Right lobe of liver (tissue), 4 donors: ENCODE measurements at regions not wholly inside any gene's neighbourhood (a gene's known extent, or its start where the extent isn't known, plus 50 kb on each side); places are given as distances from the start of the nearest gene placed in this dataset.

Source experiments
- POLR2A ChIP-seq: fragments of 450-650 bp; IDR thresholded peaks from one replicate; pipeline ENCODE4 v1.6.1; 2017; ENCODE audit warnings: antibody characterized with exemption, mild to moderate bottlenecking
- TF ChIP-seq, protein P1 (sequence below), 4 donors: fragments of 200-600 bp in 3 of 4; fragments of 450-650 bp in 1 of 4; IDR thresholded peaks; one replicate each; pipeline versions ENCODE4 v1.5.1 to v1.8.0; 2016 to 2022; ENCODE audit warnings: antibody characterized with exemption in 4 of 4, mild to moderate bottlenecking in 2 of 4
- donor health status: DM: no; HTN: no; CAD: no.
- donor health status: DM: no; HTN: no; CAD: no.
- donor health status: DM: no; HTN: yes; CAD: no.

DNA sequence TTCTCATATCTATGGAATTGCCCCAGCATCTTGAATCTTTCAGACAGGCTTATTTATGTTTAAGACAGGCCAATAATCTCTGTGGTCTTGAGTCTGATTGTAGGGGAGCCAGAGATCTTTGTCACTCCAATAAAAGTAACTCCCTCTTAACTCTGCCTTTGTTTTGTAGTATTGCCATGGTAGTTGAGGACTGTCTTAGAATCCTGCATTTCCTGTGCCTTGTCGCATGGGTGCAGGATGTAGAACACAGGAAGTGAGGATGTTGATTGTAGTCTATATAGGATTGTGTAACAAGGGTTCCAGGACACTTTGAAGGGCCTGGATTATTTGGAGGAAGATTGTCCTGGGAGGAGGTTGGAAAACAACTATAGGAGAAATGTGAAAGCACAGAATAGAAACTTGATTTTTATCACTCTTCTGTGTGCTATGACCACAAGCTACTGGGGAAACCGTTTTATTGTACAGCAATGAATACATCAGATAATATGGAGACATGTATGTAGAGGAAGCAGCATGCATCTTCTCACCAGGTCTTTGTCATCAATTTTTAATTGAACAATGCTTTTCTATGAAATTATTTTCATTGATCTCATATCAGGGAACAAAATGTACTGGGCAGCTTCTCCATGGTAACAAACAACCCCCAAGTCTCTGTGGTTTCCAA is 411.7 kb downstream of the FGF9 start:
- TF ChIP-seq, protein P1, sequence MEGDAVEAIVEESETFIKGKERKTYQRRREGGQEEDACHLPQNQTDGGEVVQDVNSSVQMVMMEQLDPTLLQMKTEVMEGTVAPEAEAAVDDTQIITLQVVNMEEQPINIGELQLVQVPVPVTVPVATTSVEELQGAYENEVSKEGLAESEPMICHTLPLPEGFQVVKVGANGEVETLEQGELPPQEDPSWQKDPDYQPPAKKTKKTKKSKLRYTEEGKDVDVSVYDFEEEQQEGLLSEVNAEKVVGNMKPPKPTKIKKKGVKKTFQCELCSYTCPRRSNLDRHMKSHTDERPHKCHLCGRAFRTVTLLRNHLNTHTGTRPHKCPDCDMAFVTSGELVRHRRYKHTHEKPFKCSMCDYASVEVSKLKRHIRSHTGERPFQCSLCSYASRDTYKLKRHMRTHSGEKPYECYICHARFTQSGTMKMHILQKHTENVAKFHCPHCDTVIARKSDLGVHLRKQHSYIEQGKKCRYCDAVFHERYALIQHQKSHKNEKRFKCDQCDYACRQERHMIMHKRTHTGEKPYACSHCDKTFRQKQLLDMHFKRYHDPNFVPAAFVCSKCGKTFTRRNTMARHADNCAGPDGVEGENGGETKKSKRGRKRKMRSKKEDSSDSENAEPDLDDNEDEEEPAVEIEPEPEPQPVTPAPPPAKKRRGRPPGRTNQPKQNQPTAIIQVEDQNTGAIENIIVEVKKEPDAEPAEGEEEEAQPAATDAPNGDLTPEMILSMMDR (IDR thresholded peaks at IDR 0.05): no peak
- TF ChIP-seq POLR2A: no peak
